ENCODE measurements at regions not wholly inside any gene's neighbourhood (a gene's known extent, or its start where the extent isn't known, plus 50 kb on each side); places are given as distances from the start of the nearest gene placed in this dataset.

GRCh38 chr6:144566868-144567615 is 281.9 kb downstream of the UTRN start (continued):
- TF ChIP-seq, protein P1, sequence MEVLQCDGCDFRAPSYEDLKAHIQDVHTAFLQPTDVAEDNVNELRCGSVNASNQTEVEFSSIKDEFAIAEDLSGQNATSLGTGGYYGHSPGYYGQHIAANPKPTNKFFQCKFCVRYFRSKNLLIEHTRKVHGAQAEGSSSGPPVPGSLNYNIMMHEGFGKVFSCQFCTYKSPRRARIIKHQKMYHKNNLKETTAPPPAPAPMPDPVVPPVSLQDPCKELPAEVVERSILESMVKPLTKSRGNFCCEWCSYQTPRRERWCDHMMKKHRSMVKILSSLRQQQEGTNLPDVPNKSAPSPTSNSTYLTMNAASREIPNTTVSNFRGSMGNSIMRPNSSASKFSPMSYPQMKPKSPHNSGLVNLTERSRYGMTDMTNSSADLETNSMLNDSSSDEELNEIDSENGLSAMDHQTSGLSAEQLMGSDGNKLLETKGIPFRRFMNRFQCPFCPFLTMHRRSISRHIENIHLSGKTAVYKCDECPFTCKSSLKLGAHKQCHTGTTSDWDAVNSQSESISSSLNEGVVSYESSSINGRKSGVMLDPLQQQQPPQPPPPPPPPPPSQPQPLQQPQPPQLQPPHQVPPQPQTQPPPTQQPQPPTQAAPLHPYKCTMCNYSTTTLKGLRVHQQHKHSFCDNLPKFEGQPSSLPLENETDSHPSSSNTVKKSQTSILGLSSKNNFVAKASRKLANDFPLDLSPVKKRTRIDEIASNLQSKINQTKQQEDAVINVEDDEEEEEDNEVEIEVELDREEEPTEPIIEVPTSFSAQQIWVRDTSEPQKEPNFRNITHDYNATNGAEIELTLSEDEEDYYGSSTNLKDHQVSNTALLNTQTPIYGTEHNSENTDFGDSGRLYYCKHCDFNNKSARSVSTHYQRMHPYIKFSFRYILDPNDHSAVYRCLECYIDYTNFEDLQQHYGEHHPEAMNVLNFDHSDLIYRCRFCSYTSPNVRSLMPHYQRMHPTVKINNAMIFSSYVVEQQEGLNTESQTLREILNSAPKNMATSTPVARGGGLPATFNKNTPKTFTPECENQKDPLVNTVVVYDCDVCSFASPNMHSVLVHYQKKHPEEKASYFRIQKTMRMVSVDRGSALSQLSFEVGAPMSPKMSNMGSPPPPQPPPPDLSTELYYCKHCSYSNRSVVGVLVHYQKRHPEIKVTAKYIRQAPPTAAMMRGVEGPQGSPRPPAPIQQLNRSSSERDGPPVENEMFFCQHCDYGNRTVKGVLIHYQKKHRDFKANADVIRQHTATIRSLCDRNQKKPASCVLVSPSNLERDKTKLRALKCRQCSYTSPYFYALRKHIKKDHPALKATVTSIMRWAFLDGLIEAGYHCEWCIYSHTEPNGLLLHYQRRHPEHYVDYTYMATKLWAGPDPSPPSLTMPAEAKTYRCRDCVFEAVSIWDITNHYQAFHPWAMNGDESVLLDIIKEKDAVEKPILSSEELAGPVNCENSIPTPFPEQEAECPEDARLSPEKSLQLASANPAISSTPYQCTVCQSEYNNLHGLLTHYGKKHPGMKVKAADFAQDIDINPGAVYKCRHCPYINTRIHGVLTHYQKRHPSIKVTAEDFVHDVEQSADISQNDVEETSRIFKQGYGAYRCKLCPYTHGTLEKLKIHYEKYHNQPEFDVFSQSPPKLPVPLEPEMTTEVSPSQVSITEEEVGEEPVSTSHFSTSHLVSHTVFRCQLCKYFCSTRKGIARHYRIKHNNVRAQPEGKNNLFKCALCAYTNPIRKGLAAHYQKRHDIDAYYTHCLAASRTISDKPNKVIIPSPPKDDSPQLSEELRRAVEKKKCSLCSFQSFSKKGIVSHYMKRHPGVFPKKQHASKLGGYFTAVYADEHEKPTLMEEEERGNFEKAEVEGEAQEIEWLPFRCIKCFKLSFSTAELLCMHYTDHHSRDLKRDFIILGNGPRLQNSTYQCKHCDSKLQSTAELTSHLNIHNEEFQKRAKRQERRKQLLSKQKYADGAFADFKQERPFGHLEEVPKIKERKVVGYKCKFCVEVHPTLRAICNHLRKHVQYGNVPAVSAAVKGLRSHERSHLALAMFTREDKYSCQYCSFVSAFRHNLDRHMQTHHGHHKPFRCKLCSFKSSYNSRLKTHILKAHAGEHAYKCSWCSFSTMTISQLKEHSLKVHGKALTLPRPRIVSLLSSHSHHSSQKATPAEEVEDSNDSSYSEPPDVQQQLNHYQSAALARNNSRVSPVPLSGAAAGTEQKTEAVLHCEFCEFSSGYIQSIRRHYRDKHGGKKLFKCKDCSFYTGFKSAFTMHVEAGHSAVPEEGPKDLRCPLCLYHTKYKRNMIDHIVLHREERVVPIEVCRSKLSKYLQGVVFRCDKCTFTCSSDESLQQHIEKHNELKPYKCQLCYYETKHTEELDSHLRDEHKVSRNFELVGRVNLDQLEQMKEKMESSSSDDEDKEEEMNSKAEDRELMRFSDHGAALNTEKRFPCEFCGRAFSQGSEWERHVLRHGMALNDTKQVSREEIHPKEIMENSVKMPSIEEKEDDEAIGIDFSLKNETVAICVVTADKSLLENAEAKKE (CRISPR knock-in tag; IDR thresholded peaks at IDR 0.05): no peak
- TF ChIP-seq EZH2 (IDR thresholded peaks at IDR 0.05; ENCODE audit: low read depth, unreplicated experiment): no peak

DNA sequence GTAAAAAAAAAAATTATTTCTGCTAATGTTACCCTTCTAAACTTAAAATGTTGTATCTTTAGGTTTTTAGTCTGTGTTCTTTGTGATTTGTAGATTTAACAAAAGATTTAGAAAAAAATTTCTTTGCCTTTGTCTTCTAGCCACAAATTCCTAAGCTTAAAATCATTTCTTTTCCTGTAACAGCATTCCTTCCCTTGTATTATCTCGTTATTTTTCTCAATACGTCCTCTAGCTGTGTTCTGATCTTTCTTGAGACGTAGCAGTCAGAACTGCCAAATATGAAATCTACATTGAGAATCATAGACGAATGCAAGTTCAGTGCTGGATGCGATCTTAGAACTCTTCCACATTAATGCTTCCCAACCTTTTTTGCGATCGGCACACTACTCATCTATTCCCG is 283.1 kb downstream of the UTRN start:
- H2AFZ ChIP-seq: no peak overlapping the region
- H3K36me3 ChIP-seq (ENCODE audit: insufficient read depth): peaks cover 5% of the 10 kb centered on the region; the same call in 1 of the 2 replicates
- Mint-ChIP-seq H3K4me3 (no peak overlapping the region), H3K4me1 (no peaks in the 10 kb centered on the region), H3K9me3 (no peaks in the 10 kb centered on the region), H3K27me3 (ENCODE audit: insufficient read depth, low read depth, poor library complexity) (peaks cover 3% of the 10 kb centered on the region), H3K36me3 (ENCODE audit: low read depth) (peaks cover 2% of the 10 kb centered on the region; the same call in 1 of the 3 replicates), H3K27ac (no peak overlapping the region)
- H3K79me2 ChIP-seq (replicated peaks; ENCODE audit: insufficient read depth): no peaks in the 10 kb centered on the region
- no peak for DNase-seq (ENCODE audit: low spot score)
- H3K4me3 ChIP-seq: no peak overlapping the region
- H3K27me3 ChIP-seq (ENCODE audit: insufficient read depth): no peaks in the 10 kb centered on the region
- peaks cover 13% of the 10 kb centered on the region; the same call in 1 of the 2 replicates for H3K9me2 ChIP-seq (ENCODE audit: insufficient read depth)
- no peak for ATAC-seq
- no peaks in the 10 kb centered on the region for H3K4me1 ChIP-seq (ENCODE audit: insufficient read depth)
- H3K4me2 ChIP-seq: no peak overlapping the region
- no peaks in the 10 kb centered on the region for H4K20me1 ChIP-seq (replicated peaks; ENCODE audit: insufficient read depth)
- H3F3A ChIP-seq (replicated peaks; ENCODE audit: low read depth): no peaks in the 10 kb centered on the region
- H3K27ac ChIP-seq (ENCODE audit: low read depth): no peak overlapping the region
- TF ChIP-seq JUNB (IDR thresholded peaks at IDR 0.05; ENCODE audit: unreplicated experiment) (no peak), ZNF114 (CRISPR knock-in tag; IDR thresholded peaks at IDR 0.05) (no peak), ZNF331 (CRISPR knock-in tag; IDR thresholded peaks at IDR 0.05; ENCODE audit: low read depth) (no peak), CTCF (conservative IDR thresholded peaks at IDR 0.05; ENCODE audit: low read depth in 2 of 2) (no peak), EZH2phosphoT487 (IDR thresholded peaks at IDR 0.05; ENCODE audit: unreplicated experiment) (no peak)
- TF ChIP-seq, protein P1 (CRISPR knock-in tag; IDR thresholded peaks at IDR 0.05): no peak

Data from GM23338 (cell line).